ENCODE measurements at regions not wholly inside any gene's neighbourhood (a gene's known extent, or its start where the extent isn't known, plus 50 kb on each side); places are given as distances from the start of the nearest gene placed in this dataset.

DNA sequence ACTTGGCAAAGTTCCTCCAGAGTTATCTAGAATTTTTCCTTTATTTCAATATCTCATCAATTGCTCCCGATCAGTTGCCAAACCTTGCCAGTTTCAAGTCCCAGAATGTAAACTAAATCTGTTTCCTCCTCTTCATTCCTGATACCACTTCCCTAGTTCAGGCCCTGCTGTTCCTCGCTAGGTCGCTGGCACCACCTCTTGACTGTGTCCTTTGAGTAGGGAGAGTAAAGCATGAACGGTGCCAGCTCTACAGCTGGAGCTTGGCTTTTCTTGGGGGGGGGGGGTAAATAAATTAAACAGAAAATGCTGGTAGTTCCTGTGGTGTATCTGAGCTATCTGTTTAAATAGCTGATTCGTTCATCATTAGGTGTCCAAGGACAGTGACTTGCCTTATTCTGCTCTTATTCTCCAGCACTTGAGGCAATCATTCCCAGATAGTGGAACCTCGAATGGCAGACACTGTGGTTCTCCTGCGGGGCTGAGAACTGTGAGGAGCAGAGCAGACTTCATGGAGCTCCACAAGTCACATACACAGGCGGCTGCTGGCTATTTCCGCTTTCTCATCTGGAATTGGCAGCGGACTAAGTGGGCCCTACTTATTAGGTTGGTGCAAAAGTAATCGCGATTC lies 168.3 kb upstream of the FAT1 start:
- TF ChIP-seq, protein P1, sequence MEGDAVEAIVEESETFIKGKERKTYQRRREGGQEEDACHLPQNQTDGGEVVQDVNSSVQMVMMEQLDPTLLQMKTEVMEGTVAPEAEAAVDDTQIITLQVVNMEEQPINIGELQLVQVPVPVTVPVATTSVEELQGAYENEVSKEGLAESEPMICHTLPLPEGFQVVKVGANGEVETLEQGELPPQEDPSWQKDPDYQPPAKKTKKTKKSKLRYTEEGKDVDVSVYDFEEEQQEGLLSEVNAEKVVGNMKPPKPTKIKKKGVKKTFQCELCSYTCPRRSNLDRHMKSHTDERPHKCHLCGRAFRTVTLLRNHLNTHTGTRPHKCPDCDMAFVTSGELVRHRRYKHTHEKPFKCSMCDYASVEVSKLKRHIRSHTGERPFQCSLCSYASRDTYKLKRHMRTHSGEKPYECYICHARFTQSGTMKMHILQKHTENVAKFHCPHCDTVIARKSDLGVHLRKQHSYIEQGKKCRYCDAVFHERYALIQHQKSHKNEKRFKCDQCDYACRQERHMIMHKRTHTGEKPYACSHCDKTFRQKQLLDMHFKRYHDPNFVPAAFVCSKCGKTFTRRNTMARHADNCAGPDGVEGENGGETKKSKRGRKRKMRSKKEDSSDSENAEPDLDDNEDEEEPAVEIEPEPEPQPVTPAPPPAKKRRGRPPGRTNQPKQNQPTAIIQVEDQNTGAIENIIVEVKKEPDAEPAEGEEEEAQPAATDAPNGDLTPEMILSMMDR (IDR thresholded peaks at IDR 0.05; ENCODE audit: poor library complexity): no peak
- TF ChIP-seq EZH2 (IDR thresholded peaks at IDR 0.05; ENCODE audit: borderline replicate concordance) (no peak), EZH2phosphoT487 (IDR thresholded peaks at IDR 0.05; ENCODE audit: low read depth, severe bottlenecking, unreplicated experiment) (no peak)

Data from hepatocyte (in vitro differentiated cells).